ENCODE measurements at regions not wholly inside any gene's neighbourhood (a gene's known extent, or its start where the extent isn't known, plus 50 kb on each side); places are given as distances from the start of the nearest gene placed in this dataset.

- CTCF ChIA-PET, result no interaction called here
- DNase-seq (ENCODE audit: low spot score), result no peak
- BruUV-seq (replicated peaks), result no TSS peak
- POLR2A ChIA-PET (ENCODE audit: low non-redundant PET), result no interaction called here
- Histone ChIP-seq H3K4me3 (ENCODE audit: low read depth, low read length, poor library complexity, severe bottlenecking) (no peak overlapping the region), H3K27ac (ENCODE audit: low read depth, low read length, poor library complexity, severe bottlenecking) (no peak overlapping the region), H3K27me3 (replicated peaks; ENCODE audit: insufficient read depth, low read depth, low read length, poor library complexity) (peaks cover 24% of the 10 kb centered on the region), H3K36me3 (ENCODE audit: insufficient read depth, low read length, poor library complexity, severe bottlenecking) (no peaks in the 10 kb centered on the region), H3K4me1 (ENCODE audit: insufficient read depth, low read length, poor library complexity, severe bottlenecking) (no peaks in the 10 kb centered on the region), H3K9me3 (ENCODE audit: low read depth, low read length, poor library complexity, severe bottlenecking) (no peaks in the 10 kb centered on the region)
- intact Hi-C loops (cut with micrococcal nuclease; ENCODE audit: unreplicated experiment), result no loop called here
- TF ChIP-seq CTCF (conservative IDR thresholded peaks at IDR 0.05; ENCODE audit: low read depth, low read length) (no peak), EZH2 (IDR thresholded peaks at IDR 0.05; ENCODE audit: borderline replicate concordance, low read depth, low read length, poor library complexity, severe bottlenecking) (no peak)
Observed at GRCh38 chr12:130081117-130081805, 81.0 kb upstream of the FZD10 start.

- ChIA-PET CTCF (no interaction called here), POLR2A (ENCODE audit: low non-redundant PET) (no interaction called here)
- Histone ChIP-seq H3K4me1 (ENCODE audit: insufficient read depth, low read length, poor library complexity, severe bottlenecking) (no peaks in the 10 kb centered on the region), H3K36me3 (ENCODE audit: insufficient read depth, low read length, poor library complexity, severe bottlenecking) (no peaks in the 10 kb centered on the region), H3K9me3 (ENCODE audit: low read depth, low read length, poor library complexity, severe bottlenecking) (no peaks in the 10 kb centered on the region), H3K4me3 (ENCODE audit: low read depth, low read length, poor library complexity, severe bottlenecking) (no peak overlapping the region), H3K27ac (ENCODE audit: low read depth, low read length, poor library complexity, severe bottlenecking) (no peak overlapping the region), H3K27me3 (replicated peaks; ENCODE audit: insufficient read depth, low read depth, low read length, poor library complexity) (peaks cover 34% of the 10 kb centered on the region)
- intact Hi-C loops (cut with micrococcal nuclease; ENCODE audit: unreplicated experiment), result no loop called here
- BruUV-seq (replicated peaks), result no TSS peak
- no peak for TF ChIP-seq CTCF (conservative IDR thresholded peaks at IDR 0.05; ENCODE audit: low read depth, low read length)
- no peak for TF ChIP-seq EZH2 (IDR thresholded peaks at IDR 0.05; ENCODE audit: borderline replicate concordance, low read depth, low read length, poor library complexity, severe bottlenecking)
- DNase-seq (ENCODE audit: low spot score), result no peak
Observed at GRCh38 chr12:130083002-130083401, 79.3 kb upstream of the FZD10 start.

GRCh38 chr12:130083734-130084133, 78.5 kb upstream of the FZD10 start:
- no TSS peak for BruUV-seq (replicated peaks)
- peaks cover 34% of the 10 kb centered on the region for H3K27me3 ChIP-seq (replicated peaks; ENCODE audit: insufficient read depth, low read depth, low read length, poor library complexity)
- H3K4me1 ChIP-seq (ENCODE audit: insufficient read depth, low read length, poor library complexity, severe bottlenecking), result no peaks in the 10 kb centered on the region
- no peak overlapping the region for H3K4me3 ChIP-seq (ENCODE audit: low read depth, low read length, poor library complexity, severe bottlenecking)
- no peak for DNase-seq (ENCODE audit: low spot score)
- no peaks in the 10 kb centered on the region for H3K36me3 ChIP-seq (ENCODE audit: insufficient read depth, low read length, poor library complexity, severe bottlenecking)
- H3K9me3 ChIP-seq (ENCODE audit: low read depth, low read length, poor library complexity, severe bottlenecking), result no peaks in the 10 kb centered on the region
- H3K27ac ChIP-seq (ENCODE audit: low read depth, low read length, poor library complexity, severe bottlenecking), result no peak overlapping the region
- no peak for TF ChIP-seq CTCF (conservative IDR thresholded peaks at IDR 0.05; ENCODE audit: low read depth, low read length)
- no peak for TF ChIP-seq EZH2 (IDR thresholded peaks at IDR 0.05; ENCODE audit: borderline replicate concordance, low read depth, low read length, poor library complexity, severe bottlenecking)
- ChIA-PET CTCF (no interaction called here), POLR2A (ENCODE audit: low non-redundant PET) (no interaction called here)
- intact Hi-C loops (cut with micrococcal nuclease; ENCODE audit: unreplicated experiment), result no loop called here

All from A673 (cell line).